HG03103 (cell line): ENCODE measurements at regions not wholly inside any gene's neighbourhood (a gene's known extent, or its start where the extent isn't known, plus 50 kb on each side); places are given as distances from the start of the nearest gene placed in this dataset.
"Not testable (repeated sequence)": the region's sequence is repeated elsewhere in the genome, so short reads cannot be mapped to it uniquely, and the experiment has no call there.

Experiments
- ATAC-seq: cut with Tn5 transposase; IDR thresholded peaks from one replicate; pipeline ENCODE4 v1.9.1; 2021; ENCODE audit warnings: low read depth; ENCODE audit not compliant: unreplicated experiment

DNA sequence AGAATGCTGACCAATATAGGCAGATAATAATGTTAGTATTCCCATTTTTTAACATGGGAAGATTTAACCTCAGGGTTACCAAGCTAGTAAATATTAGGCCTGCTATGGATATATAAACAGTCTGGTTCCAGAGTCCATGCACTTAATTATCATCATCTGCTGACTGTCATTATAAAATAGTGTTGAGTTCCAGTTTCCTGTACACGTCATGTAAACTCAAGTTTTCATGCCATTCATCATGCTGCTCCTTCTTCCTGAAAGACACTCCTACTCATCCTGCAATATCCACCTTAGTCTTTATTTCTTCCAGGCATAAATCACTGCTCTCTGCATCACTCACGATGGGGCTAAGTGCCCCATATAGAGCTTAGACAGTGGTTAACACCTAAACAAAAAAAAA, 420.8 kb upstream of the SPHKAP start:
- no peak for ATAC-seq

DNA sequence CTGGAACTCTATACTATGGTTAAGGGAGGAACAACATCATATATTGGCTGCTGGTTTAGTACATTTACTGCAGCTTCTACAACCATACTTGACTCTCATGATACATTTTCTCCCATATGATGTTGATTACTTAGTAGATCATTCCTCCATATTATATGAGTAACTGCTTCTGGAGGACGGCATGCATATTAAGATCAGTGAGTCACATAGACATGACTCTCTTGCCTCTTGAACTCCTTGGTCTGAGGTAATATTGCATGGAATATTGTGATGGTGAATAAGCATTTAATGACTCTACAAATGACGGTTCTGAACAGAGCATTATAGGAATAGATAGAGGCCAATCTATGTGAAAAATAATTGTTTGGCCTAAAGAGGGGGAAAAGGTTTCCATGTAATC, 418.8 kb upstream of the SPHKAP start:
- no peak for ATAC-seq

DNA sequence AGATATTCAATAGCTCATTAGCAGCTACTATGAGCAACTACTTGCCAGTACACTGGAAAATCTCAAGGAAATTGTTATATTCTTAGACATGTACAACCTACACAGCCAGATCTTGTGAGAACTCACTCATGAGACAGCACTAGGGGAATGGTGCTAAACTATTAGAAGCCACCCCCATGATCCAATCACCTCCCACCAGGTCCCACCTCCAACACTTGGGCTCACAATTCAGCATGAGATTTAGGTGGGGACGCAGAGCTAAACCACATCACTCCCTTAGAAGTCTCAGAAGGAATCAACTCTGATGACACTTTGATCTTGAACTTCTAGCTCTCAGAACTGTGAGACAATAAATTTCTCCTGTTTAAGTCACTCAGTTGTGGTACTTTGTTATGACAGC, 418.3 kb upstream of the SPHKAP start:
- ATAC-seq: no peak

DNA sequence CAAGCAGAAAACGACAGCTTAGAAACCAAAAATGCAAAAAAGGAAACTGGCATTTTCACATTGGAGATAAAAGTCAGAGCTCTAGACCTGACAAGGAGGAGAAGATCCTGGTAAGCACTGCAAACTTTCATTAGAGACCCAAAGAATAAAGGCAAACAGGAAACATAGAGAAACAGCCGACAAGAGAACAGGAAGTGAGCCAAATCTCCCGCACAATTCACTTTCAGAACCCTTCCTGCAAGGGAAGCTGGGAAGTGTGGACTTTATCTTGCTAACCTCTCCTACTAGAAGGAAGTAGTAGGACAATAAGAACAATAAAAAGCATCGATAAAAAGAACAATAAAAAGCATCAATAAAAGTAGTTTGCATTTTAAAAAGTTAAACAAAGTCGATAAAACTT, 417.8 kb upstream of the SPHKAP start:
- ATAC-seq: no peak

DNA sequence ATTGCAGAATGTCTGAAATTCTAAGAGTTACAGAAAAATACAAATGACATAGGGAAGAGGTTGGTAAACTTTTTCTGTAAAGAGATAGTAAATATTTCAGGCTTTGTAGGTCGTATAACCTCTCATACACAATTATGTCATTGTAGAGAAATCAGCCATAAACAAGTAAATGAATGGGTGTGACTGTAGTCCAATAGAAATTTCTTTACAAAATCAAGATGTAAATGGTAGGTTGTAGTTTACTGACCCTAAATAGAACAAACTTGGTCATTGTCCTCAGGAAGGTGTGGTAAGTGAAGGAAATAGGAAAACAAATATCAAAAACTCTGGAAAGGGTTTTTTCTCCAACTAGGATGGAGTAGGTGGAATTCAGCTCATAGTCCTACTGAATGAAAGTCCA, 415.5 kb upstream of the SPHKAP start:
- no peak for ATAC-seq

DNA sequence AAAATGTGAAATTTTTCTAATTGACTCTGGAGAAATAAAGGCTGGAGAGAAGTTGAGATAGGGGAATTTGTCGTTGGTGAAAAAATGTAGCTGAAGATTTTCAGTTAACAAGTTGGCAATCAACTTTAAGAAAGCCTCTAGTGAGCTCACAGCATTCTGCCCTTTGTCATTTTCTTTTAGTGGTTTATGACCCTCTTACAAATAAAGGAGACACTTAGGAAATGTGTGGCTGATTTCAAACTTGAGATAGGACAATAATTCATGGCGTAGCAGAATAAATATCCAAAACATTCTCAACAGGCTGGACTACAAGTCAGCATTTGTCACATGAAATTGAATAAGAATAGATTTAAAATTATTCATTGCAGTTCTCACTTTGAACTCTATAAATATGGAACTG, 412.5 kb upstream of the SPHKAP start:
- no peak for ATAC-seq

DNA sequence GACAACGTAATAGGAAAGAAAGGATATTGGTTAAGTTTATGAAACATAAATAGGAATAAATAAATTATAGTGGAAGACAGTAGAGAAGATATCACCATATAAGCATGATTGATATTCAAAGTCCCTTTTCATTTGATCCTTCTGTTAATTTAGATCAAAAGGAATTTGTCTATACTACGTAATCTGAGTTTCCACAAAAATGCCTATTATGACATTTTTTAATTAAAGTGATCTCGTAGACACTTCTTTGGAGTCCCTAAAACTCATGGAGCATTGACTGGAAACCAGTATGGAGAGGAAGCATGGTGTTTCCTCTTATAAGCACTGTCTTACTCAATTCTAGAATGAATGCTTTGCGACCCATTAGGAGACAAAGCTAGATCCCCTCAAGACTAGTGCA, 411.4 kb upstream of the SPHKAP start:
- ATAC-seq: no peak

DNA sequence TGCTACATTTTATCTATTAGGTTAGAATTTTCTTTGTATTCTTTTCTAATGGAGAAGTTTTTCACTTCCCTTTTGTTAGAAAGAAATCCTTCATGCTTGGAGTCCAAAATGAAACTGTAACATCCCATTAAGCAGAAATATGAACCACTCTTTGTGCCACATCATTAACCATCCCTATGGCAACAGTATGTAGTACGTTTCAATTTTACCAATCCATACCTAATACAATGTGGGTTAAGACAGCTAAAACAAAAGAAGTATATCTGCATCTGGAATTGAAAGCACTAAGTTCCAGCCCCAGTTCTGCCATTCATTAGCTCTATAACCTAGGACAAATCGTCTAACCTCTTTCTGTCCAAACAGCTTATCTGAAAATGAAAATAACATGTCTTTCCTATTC, 409.2 kb upstream of the SPHKAP start:
- ATAC-seq: peak; percentile 98

DNA sequence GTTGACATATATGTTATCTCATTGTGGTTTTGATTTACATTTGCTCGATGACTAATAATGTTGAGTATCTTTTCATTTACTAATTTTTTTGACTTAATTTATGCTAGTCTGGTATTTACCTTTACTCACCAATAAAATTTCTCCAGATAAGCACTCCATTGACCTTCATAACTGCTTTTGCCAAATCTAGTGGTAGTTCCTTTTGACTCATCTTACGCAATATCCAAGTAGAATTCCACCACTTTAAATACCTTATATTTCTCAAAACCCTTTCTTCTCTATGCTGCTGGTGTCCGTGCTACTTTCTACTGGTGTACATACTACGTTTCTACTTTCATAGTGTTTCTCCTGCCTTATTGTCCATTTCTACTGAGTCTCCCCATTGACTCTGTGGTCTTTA, 407.6 kb upstream of the SPHKAP start:
- no peak for ATAC-seq

DNA sequence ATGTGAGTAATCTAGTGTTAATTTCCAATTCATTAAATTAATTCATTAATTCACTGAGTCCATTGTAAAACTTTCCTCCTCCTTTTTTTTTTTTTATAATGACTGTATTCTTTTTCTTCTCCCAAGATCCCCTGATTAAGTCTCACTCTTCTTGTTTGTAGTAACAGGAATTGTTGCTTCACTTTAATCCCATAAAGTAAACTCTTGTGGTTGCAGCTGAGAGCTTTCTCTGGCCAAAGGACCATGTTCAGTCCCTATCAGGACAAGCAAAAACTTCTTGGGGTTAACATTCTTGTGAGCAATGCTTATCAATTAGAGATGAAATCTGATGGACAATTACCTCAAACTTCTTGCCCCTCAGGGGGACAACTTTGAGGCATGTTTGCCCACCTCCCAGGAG, 400.2 kb upstream of the SPHKAP start:
- ATAC-seq: no peak

DNA sequence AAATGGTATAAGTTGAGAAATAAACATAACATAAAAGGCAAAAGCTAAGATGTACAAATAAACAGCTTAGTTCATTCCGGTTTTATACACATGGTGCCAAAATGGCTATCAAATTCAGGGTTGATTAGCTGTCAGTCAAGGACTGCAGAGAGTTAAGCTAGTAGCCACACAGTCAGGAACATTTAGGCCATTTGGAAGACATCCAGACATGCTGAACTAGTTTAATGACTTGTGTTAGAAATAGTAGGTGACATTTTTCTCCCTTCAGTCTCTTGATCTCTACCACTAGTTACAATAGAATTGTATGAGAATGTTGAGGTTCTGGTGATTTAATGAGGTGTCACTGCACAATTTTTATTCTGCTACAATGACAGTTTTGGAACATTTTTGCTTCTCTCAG, 394.4 kb upstream of the SPHKAP start:
- no peak for ATAC-seq

DNA sequence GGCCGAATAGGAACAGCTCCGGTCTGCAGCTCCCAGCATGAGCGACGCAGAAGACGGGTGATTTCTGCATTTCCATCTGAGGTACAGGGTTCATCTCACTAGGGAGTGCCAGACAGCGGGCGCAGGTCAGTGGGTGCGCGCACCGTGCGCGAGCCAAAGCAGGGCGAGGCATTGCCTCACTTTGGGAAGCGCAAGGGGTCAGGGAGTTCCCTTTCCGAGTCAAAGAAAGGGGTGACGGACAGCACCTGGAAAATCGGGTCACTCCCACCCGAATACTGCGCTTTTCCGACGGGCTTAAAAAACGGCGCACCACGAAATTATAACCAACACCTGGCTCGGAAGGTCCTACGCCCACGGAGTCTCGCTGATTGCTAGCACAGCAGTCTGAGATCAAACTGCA, 386.8 kb upstream of the SPHKAP start:
- ATAC-seq: not testable (repeated sequence)

DNA sequence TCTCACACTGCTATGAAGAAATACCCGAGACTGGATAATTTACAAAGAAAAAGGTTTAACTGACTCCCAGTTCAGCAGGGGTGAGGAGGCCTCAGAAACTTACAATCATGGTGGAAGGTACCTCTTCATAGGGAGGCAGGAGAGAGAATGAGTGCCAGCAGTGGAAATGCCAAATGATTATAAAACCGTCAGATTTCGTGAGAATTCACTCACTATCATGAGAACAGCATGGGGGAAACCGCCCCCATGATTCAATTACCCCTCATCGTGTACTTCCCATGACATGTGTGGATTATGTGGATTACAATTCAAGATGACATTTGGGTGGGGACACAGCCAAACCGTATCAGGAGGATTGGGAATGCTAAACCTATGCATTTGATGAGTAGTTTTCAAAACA, 380.3 kb upstream of the SPHKAP start:
- no peak for ATAC-seq

DNA sequence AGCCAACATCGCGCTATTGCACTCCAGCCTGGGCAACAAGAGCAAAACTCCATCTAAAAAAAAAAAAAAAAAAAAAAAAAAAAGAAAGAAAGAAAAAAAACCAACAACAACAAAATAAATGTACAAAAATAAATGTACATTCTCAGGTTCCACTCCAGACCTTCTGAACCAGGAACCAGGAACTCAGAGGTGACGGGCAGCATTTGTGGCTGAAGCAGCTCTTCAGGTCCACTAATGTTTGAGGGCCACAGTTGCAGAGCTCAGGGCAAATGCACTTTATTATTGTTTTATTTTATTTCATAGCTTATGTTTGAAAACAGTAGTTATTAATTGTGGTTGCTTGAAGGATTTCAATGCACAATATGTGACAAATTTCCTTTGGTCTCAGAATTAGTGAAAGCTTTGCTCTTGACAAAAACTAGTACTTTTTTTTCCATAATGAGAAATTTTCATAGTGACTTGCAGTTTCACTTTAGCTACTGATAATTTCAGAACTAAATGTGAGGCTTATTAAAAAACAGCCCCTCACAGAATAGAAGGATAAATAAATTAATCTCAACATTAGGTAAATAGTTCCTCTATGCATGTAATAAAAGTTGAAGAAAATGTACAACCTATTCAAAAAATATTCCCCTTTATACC, 378.4 kb upstream of the SPHKAP start:
- ATAC-seq: no peak

DNA sequence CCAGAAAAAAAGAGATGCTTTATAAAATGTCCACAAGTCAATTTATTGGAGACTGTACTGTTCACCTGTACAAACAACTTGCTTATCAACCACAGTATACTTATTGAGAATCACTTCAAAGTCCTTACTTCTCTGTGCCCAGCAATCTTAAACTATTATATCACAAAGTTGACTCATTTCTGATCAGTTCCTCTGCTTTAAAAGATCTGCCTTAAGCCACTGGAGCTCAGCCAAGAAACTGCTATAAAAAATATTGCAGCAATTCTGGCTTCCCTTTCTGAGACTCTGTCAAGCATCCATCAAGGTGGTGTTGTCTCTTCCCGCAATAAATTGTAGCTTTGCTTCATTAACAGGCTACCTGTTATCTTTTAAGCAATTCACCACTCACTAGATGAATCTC, 375.2 kb upstream of the SPHKAP start:
- no peak for ATAC-seq

DNA sequence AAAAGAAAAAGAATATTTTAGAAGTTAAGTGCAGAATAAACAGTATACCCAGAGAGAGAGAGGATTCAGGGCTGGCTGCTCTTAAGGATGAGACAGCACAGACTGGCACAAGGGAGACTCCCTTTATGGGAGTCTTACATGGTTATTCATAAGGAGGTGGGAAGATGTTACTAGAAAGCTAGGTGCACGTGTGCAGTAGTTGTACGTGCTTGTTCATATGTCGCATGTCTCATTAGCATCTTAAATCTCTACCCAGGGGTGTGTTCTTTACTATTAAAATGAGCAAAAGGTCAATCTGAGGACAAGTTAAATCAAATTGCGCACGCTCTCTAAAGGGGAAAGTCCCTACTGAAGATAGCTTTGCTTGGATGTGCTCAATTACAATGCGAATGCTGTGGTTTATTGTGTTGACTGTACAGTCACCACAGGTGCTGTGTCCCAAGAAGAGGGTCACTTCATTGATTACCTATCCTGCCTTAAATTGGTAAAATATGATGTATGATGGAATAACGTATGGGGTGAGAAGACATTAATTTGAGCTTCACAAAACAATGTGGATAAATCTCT, 368.0 kb upstream of the SPHKAP start:
- no peak for ATAC-seq

DNA sequence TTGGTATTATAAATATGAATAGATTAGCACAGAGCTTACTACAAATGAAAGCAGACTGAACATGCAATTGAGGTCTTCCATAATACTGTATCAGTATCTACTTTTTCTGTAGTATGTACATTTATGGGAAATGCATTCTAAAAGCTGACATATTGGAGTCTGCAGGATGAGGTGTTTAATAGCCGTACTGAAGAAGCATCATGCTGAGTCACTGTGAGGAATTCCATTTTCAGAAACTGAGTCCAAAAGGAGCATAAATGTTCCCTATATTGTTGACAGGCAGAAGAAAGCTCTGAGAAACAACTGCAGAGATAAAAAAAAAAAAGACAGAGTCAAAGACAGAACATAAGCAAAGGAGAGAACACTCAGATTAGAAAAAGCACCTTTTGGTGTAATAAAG, 366.7 kb upstream of the SPHKAP start:
- no peak for ATAC-seq

DNA sequence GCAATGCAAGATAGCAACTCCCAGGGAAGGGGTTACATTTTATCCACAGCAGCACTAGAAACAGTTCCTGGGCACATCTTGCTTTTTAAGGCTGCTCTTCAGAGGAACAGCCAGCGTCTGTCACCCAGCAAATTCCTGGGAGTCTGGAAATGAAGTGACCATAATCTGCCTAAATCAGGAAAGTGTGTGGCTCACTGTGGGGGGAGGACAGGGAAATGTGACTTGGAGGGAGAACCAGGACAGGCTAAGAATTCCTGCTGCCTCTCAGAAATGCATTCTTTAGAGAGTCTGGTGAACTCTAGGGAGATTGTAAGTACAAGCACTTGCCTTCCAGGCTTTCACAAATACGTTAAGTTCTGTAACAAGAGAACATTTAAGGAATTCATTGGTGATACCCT, 364.3 kb upstream of the SPHKAP start:
- ATAC-seq: no peak

DNA sequence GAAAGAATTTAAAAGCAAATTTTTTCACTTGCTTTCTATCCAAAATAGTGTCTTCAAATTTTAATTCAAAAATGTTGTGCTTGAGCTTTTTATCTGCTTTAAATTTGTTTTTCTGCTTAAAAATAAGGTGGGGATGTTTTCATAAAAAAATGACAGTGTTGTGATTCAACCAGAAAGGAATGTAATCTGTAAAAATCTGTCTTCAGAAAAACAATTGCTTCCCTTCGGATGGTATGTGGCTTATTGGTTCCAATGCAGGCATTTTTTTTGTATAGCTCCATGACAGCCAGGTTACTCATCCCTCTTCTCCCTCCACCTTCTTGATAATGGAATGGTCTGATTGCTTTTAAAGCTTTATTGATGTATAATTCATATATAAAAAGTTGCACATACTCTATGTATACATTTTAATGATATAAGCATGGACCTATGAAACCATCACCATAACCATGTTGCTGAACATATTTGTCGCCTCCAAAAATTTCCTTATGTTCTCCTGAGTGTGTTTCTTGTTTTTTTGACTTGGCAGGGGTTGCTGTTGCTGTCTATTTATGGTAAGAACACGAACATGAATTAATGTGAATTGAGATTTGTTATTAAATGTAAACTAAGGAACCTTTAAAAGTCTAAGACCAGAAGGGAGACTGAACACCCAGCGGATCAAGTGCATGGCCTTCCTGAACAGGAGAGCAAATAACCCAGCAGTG, 363.7 kb upstream of the SPHKAP start:
- no peak for ATAC-seq

DNA sequence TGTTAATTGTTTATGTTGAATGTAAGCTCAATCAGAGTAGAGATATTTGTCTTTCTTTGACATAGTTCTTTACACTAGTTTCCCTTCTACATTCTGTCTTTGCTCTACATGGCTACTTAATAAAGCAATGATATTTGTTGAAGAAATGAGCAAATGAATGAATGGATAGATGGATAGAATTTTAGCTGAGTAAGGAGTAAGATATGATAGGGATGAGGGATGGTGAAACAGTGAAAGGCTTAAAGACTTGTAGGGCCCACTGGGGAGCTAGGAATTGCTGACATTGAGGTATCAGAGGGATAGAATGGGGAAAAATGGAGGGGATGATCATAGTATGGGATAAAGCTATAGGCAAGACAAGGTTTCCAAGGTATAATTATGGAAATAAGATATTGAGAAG, 361.6 kb upstream of the SPHKAP start:
- no peak for ATAC-seq

DNA sequence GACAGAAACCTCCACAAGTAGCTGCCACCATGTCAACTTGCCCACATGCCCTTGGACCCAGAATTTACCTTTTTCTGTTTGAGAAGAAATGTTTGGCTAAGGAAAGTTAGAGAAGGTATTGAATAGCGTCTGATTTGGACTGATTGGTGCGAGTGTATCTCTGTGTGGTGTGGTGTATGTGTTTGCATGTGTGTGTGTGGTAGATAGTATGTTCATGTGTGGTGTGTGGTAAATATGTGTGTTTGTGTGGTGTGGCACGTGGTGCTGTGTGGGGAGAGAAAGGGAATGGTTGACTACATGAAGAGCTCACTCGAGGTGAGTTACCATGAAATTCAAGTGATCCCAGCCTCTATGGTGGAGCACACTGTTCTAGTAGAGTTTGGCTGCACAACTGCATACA, 360.8 kb upstream of the SPHKAP start:
- no peak for ATAC-seq

DNA sequence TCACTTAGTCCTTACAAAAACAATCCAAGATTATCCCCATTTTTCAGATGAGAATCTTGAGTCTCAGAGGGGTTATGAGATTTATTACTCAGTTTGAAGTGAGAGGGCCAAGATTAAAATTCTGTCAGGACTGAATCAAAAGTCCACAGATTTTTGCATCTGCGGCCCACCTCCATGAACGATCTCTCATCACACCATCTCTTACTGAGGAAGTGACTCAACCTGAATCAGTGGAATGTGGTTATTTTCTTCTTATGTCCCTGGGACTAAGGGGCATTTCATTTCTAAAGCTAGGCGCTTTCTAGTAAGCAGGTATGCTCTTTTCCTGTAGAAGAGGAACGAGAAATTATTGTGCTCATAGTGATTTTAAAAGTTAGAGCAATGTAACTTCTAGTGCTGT, 360.3 kb upstream of the SPHKAP start:
- no peak for ATAC-seq
